ENCODE measurements at regions not wholly inside any gene's neighbourhood (a gene's known extent, or its start where the extent isn't known, plus 50 kb on each side); places are given as distances from the start of the nearest gene placed in this dataset.

DNA sequence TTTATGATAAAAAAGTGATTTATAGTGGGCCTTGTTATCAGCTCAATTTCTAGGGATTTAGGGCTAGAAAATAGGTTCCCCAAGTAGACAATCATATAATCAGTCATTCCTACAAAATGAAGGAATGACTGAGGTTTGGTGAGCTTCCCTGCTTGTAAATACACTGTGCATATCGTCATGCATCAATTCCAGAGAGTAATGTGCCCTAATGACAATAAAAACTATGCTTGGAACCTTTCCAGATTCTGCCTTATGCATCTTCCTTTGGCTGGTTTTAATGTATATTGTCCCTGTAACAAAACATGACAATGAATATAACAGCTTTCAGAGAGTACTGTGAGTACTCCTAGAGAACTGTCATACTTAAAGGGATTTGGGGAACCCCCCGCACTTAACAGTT is 1310.9 kb downstream of the PCDH7 start:
- H3K36me3 Mint-ChIP-seq (ENCODE audit: low read depth): no peaks in the 10 kb centered on the region
- TF ChIP-seq CTCF (IDR thresholded peaks at IDR 0.05): no peak
- H3K4me1 Mint-ChIP-seq (ENCODE audit: low read depth): no peaks in the 10 kb centered on the region
- DNase-seq: no peak
- 0 out of 2 replicates have a peak, but pooled peaks cover 1% of the 10 kb centered on the region for H3K27me3 Mint-ChIP-seq (ENCODE audit: insufficient read depth)
- H3K4me3 Mint-ChIP-seq: no peak overlapping the region
- peaks cover 25% of the 10 kb centered on the region for H3K9me3 Mint-ChIP-seq
- no peak overlapping the region for H3K27ac Mint-ChIP-seq

DNA sequence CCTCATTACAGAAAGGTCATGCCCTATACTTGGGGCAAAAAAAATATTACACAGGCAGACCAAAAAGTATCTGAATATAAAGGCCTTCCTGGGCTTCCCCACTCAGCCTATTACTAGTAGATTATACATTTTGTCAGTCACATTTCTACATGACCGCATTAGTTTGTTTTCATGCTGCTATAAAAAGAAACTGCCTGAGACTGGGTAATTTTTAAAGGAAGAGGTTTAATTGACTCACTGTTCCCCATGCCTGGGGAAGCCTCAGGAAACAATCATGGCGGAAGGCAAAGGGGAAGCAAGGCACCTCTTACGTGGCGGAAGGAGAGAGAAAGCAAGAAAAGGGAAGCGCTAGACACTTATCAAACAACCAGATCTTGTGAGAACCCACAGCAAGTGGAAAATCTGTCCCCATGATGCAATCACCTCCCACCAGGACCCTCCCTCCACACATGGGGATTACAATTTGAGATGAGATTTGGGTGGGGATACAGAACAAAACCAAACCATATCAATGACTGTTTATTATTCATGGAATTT is 1312.0 kb downstream of the PCDH7 start:
- H3K27ac Mint-ChIP-seq: no peak overlapping the region
- 0 out of 2 replicates have a peak, but pooled peaks cover 1% of the 10 kb centered on the region for H3K27me3 Mint-ChIP-seq (ENCODE audit: insufficient read depth)
- no peak overlapping the region for H3K4me3 Mint-ChIP-seq
- H3K4me1 Mint-ChIP-seq (ENCODE audit: low read depth): no peaks in the 10 kb centered on the region
- DNase-seq: no peak
- H3K9me3 Mint-ChIP-seq: peaks cover 26% of the 10 kb centered on the region
- H3K36me3 Mint-ChIP-seq (ENCODE audit: low read depth): no peaks in the 10 kb centered on the region
- no peak for TF ChIP-seq CTCF (IDR thresholded peaks at IDR 0.05)

DNA sequence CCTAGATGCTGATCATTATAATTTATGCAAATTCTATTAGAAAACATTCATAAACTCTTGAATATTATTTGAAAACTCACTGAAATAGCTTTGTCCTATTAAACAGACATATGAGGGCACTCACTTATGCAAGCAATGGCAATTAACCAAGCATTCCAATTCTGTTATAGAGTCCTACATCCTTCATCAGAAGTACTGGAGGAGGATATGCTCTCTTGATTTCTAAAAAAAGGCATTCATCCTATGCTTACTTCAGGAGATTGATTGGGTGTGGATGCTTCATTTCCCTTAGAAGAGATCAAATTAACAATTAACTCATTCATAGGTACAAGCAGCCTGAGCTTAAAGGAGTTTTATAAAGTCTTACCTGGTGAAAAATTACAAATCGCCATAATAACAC is 1317.2 kb downstream of the PCDH7 start:
- Mint-ChIP-seq H3K27me3 (ENCODE audit: insufficient read depth) (no peaks in the 10 kb centered on the region), H3K9me3 (peaks cover 24% of the 10 kb centered on the region), H3K4me3 (no peak overlapping the region), H3K4me1 (ENCODE audit: low read depth) (no peaks in the 10 kb centered on the region), H3K27ac (no peak overlapping the region), H3K36me3 (ENCODE audit: low read depth) (no peaks in the 10 kb centered on the region)
- no peak for DNase-seq
- no peak for TF ChIP-seq CTCF (IDR thresholded peaks at IDR 0.05)

DNA sequence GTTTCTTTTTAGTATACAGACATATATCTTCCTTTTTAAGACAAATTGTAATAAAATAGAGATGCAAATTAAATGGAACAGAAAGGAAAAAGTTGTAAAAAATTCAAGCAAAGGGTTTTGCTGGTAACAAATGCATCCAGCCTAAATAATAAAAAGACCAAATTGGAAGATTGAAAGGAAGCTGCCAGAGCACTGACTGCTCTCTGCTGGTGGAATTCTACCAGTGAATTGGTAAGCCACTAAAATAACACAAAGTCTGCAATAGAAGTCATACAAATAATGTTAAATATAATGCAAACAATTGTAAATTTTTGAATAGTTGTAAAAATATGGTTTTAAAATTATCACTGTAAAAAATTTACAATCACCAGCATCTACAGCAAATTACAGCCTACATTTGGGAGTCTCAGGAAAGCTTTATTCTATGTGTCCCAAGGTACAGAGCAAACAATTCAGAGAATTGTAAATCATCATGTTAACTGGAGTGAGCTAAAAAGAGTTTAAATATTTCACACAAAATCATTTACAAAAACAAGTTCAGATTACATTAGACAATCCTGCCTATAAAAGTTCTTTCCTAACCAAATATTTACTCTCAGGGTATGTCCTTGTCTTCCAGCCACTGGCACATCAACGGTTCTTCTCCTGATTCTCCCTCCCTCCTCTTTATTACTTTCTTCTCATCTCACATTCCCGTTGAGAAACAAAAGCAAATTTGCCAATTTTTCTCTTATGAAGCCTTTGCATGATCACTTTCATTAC is 1322.5 kb downstream of the PCDH7 start:
- Mint-ChIP-seq H3K36me3 (ENCODE audit: low read depth) (no peaks in the 10 kb centered on the region), H3K4me1 (ENCODE audit: low read depth) (no peaks in the 10 kb centered on the region), H3K27ac (no peak overlapping the region), H3K27me3 (ENCODE audit: insufficient read depth) (no peaks in the 10 kb centered on the region), H3K9me3 (peaks cover 42% of the 10 kb centered on the region), H3K4me3 (no peak overlapping the region)
- no peak for DNase-seq
- no peak for TF ChIP-seq CTCF (IDR thresholded peaks at IDR 0.05)

GRCh38 chr4:32043248-32043633 is 1323.1 kb downstream of the PCDH7 start:
- Mint-ChIP-seq H3K27ac (no peak overlapping the region), H3K4me1 (ENCODE audit: low read depth) (no peaks in the 10 kb centered on the region), H3K36me3 (ENCODE audit: low read depth) (no peaks in the 10 kb centered on the region), H3K4me3 (no peak overlapping the region), H3K27me3 (ENCODE audit: insufficient read depth) (no peaks in the 10 kb centered on the region), H3K9me3 (peaks cover 47% of the 10 kb centered on the region)
- DNase-seq: no peak
- no peak for TF ChIP-seq CTCF (IDR thresholded peaks at IDR 0.05)

Measured in HFFc6 (cell line).